Upper lobe of right lung (tissue), 1 donor: ENCODE measurements at regions not wholly inside any gene's neighbourhood (a gene's known extent, or its start where the extent isn't known, plus 50 kb on each side); places are given as distances from the start of the nearest gene placed in this dataset.
A peak's percentile ranks its signal among the peaks of the same experiment; 100 is the strongest.
"Not testable (repeated sequence)": the region's sequence is repeated elsewhere in the genome, so short reads cannot be mapped to it uniquely, and the experiment has no call there.

Experiments used
- ATAC-seq: fragments of 200-7000 bp; cut with Tn5 transposase; one replicate; pipeline ENCODE4 v1.9.1; 2020; ENCODE audit warnings: mild to moderate bottlenecking, moderate library complexity
- DNase-seq: peaks from one replicate; pipeline ENCODE4 v3.0.0-alpha.2; 2020
- H3K27ac ChIP-seq: fragments of 200-600 bp; one replicate; pipeline ENCODE4 v1.8.0; 2022
- H3K27me3 ChIP-seq: fragments of 200-600 bp; one replicate; pipeline ENCODE4 v1.8.0; 2022; ENCODE audit warnings: mild to moderate bottlenecking
- H3K36me3 ChIP-seq: fragments of 200-600 bp; one replicate; pipeline ENCODE4 v1.8.0; 2022
- H3K4me1 ChIP-seq: fragments of 200-600 bp; one replicate; pipeline ENCODE4 v1.8.0; 2022
- H3K4me3 ChIP-seq: fragments of 200-600 bp; one replicate; pipeline ENCODE4 v1.8.0; 2022; ENCODE audit warnings: mild to moderate bottlenecking
- H3K9me3 ChIP-seq: fragments of 200-600 bp; one replicate; pipeline ENCODE4 v1.8.0; 2022
- intact Hi-C: fragments of 100-400 bp; cut with DNase I; formaldehyde crosslinking; loops from one replicate; pipeline ENCODE4 v1.11.0; 2022
- donor health status: DM: no; HTN: yes; CAD: no; lungs with severe emphysema.

DNA sequence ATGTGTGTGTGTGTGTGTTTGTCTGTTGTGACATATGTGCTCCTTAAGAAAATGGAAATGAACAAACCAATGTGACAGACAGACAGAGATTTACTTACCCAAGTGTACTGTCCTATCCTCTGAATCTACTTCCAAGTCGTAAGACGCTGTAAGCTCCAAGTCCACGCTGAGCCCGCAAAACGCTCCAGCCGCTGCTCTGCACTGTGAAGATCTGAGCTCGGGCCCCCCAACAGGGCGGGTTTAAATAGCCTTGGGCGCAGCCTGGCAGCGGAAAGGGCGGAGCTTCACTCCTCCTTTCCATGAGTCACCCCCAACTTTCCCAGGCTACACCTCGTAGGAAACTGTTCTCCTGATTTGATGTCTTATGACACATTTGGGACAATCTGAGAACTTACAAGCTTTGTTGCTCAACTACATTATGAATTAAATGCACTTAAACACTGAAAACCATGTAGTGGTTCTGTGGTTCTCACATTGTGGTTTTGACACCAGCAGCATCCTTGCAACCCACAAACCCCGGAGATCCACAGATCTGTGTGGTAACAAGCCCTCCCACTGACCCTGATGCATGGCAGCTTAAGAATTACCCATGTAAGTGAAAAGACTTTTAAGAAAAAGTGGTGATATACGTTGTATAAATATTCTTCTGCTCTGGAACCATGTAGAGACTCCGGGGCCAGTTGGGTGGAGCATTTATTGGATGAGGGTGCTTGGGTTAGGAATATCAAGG, 735.6 kb upstream of the DEFB115 start:
- H3K4me3 ChIP-seq, H3K27ac ChIP-seq, H3K9me3 ChIP-seq, H3K36me3 ChIP-seq, intact Hi-C loops, H3K4me1 ChIP-seq, ATAC-seq, DNase-seq, H3K27me3 ChIP-seq: not testable (repeated sequence)

DNA sequence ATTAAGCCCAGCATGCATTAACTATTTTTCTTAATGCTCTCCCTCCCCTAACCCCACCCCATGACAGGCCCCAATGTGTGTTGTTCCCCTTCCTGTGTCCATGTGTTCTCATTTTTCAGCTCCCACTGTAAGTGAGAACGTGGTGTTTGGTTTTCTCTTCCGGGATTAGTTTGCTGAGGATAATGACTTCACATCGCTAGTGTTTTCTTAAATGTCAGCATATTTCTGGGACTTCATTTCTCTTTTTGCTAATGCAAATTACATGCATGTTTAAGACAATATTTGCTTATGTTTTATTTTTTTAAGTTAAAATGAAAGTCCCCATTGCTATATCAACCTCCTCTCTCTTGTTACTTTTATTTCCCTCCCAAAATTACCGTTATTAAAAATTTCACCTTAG, 733.3 kb upstream of the DEFB115 start:
- ATAC-seq, H3K4me3 ChIP-seq, H3K9me3 ChIP-seq, H3K27ac ChIP-seq, H3K4me1 ChIP-seq, intact Hi-C loops, H3K27me3 ChIP-seq, DNase-seq, H3K36me3 ChIP-seq: not testable (repeated sequence)

DNA sequence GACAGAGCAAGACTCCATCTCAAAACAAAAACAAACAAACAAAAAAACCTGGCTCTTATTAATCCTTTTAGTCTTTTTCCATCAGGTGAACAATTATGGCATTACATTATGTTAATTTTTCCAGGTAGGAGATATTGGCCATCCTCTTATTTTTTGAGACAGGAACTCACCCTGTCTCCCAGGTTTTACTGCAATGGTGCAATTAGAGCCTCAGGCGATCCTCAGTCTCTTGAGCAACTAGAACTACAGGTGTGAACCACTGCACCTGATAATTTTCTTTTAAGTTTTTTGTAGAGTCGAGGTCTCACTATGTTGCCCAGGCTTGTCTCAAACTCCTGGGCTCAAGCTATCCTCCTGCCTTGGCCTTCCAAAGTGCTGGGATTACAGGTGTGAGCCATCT, 732.7 kb upstream of the DEFB115 start:
- H3K27ac ChIP-seq, H3K9me3 ChIP-seq, H3K36me3 ChIP-seq, H3K4me1 ChIP-seq, H3K27me3 ChIP-seq, ATAC-seq, H3K4me3 ChIP-seq, DNase-seq, intact Hi-C loops: not testable (repeated sequence)

DNA sequence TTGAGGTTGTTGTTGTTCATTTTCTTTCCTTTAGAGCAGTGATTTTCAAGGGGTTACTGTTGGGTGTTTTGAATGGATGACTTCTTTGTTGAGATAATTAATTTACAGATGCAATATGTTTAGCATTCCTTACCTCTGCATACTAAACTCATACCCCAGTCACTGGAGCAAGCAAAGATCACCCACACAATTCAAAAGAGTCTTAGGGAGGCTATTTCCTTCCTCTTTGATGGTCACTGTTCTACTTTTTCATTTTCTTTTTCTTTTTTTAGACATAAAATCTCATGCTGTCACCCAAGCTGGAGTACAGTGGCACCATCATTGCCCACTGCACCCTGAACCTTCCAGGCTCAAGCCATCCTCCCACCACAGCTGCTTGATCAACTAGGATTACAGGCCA, 723.8 kb upstream of the DEFB115 start:
- H3K4me1 ChIP-seq, ATAC-seq, H3K27ac ChIP-seq, DNase-seq, H3K4me3 ChIP-seq, H3K36me3 ChIP-seq, H3K9me3 ChIP-seq, intact Hi-C loops, H3K27me3 ChIP-seq: not testable (repeated sequence)

DNA sequence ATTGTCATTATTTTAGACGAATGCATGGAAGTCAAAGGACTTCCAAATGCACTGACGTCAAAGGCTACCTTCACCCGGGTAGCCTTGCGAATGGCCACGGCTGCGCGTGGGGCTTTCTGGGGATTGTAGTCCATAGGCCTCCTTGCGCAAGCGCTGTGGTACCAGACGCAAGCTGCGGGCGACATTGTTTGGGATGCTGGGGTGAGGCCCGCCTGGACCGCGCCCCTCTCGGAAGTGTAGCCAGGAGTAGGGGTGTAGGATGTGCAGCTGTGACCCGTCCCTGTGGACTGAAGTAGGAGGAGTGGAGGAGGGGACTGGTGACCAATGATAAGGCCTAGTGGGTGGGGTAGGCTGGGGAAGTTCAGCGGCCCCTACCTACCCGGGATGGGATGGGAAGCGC, 720.0 kb upstream of the DEFB115 start:
- intact Hi-C loops, DNase-seq, H3K27me3 ChIP-seq, H3K4me3 ChIP-seq, H3K27ac ChIP-seq, H3K9me3 ChIP-seq, H3K4me1 ChIP-seq, H3K36me3 ChIP-seq: not testable (repeated sequence)
- ATAC-seq, result peak; percentile 45

DNA sequence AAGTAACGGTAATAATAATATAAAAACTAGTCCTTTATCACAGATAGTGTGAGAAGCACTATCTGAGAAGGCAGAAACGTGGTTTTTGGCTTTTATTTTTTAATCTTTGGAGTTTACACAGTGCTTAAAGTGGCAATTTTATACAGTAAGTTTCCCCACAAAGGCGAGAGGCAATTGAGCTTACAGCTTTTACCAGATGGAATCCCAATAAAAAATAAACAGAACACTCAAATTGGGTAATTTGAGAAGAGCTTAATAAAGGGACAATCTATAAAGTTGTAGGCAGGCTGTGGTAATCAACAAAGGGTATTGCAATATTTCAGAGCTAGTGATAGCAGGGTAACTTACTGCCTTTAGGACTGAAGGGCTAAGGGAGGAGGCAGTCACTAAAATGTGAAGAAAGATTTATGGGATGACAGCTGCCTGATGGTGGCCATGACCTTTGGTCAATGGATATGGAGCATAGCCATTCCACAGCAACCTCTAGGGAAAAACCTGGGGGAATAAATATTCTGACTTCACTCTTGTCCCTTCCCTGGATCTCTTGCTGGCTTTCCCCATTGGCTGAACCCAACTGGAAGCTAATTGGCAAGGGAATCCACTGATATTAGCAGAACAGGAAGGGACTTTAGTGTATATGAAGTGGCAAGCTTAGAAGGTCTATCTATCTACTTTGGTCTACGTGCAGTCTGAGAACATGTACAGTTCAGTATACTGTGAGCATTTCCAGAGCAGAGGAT, 717.0 kb upstream of the DEFB115 start:
- DNase-seq, intact Hi-C loops, H3K36me3 ChIP-seq, ATAC-seq, H3K27ac ChIP-seq, H3K4me1 ChIP-seq, H3K9me3 ChIP-seq, H3K27me3 ChIP-seq, H3K4me3 ChIP-seq: not testable (repeated sequence)

DNA sequence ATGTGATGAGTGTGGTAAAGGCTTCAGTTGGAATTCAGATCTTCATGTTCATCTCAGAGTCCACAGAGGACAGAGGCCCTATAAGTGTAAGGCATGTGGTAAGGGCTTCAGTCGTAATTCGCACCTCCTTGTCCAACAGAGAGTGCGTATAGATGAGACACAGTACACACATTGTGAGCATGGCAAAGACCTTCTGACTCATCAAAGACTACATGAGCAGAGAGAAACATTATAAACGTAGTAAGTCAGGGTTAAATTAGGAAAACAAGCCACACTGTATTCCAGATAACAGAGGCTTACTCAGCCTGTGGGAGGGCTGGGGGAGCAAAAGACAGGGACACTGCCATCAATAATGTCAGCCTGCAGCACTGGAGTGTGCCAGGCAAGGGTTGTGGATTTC, 706.2 kb upstream of the DEFB115 start:
- H3K27me3 ChIP-seq, ATAC-seq, H3K4me1 ChIP-seq, intact Hi-C loops, H3K27ac ChIP-seq, DNase-seq, H3K36me3 ChIP-seq, H3K4me3 ChIP-seq, H3K9me3 ChIP-seq: not testable (repeated sequence)

DNA sequence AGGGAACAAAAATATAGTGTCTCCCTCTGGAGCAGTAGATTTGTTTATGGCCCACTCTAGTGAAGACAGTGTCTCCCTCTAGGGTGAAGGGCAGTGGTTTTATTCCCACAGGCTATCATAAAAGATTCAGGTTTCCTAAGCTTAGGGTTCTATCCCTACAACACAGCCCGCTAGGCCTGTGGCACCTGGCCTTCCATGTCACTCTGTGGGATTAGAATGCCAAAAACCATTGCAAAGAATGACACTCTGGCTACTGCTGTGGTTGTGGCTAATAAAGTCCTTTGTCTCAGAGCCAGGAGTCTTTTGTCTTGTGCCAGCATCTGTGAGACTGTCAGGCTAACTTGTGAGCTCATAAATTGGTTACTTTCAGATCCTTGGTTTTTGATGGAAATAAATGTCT, 700.7 kb upstream of the DEFB115 start:
- DNase-seq, H3K4me3 ChIP-seq, intact Hi-C loops, ATAC-seq, H3K9me3 ChIP-seq, H3K27me3 ChIP-seq, H3K36me3 ChIP-seq, H3K27ac ChIP-seq, H3K4me1 ChIP-seq: not testable (repeated sequence)

DNA sequence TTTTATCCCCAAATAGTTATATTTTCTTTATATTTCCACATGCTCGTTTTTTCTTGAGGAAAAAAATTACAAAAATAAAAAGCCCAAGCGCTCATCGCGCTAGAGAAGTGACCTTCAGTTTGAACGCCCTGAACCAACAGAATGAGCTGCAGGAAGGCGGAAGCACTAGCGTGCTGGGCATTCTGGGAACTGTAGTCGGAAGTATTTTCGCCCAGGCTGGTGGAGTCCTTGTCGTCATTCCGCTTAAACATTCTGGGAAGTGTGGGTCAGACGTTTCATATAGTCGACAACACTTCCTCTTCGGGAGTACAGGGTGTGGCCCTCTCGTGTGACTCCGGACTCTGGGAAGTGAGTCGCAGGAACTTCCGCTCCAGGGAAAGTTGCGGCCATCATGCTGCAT, 692.4 kb upstream of the DEFB115 start:
- DNase-seq, H3K9me3 ChIP-seq, intact Hi-C loops, H3K4me1 ChIP-seq, H3K36me3 ChIP-seq, H3K27ac ChIP-seq, H3K4me3 ChIP-seq, H3K27me3 ChIP-seq, ATAC-seq: not testable (repeated sequence)

DNA sequence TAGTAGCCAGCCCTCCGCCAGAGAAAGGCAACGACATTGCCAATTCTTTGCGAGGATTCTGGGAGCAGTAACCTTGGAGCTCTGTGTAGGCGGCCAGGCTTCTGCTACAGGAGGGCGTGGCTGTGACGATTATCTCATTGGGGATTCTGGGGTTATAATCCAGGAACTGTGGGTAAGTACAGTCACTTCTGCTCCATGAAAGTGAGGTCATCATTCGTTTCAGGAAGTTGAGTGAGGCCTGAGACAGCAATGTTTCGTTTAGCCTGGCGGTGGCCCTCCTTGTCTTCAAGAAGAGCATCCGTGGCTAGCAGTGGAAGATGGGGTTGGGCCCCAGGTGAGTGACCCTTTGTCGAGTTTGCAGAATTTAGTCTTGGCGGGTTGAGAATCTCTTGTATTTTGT, 687.6 kb upstream of the DEFB115 start:
- H3K4me1 ChIP-seq, H3K9me3 ChIP-seq, H3K27ac ChIP-seq, DNase-seq, H3K36me3 ChIP-seq, intact Hi-C loops, H3K4me3 ChIP-seq, ATAC-seq, H3K27me3 ChIP-seq: not testable (repeated sequence)

DNA sequence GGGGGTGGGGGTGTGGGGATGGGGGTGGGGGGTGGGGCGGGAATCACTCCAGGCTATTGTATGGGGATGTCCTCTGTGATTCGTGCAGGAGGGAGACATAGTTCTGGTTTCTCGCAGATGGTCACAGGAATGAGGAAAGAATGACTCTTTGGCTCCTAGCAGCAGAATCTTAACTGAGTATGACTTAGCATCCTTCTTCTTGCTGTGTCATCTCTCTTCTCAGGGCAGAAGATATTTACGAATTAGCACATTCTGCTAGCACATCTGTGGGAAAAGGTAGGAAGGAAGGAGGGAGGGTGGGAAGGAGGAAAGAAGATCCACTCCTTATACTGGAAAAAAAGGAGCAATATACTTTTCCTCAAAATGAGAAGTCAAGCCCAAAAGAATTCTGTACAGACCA, 686.8 kb upstream of the DEFB115 start:
- H3K4me1 ChIP-seq, ATAC-seq, H3K27ac ChIP-seq, H3K36me3 ChIP-seq, intact Hi-C loops, H3K9me3 ChIP-seq, H3K4me3 ChIP-seq, H3K27me3 ChIP-seq, DNase-seq: not testable (repeated sequence)

DNA sequence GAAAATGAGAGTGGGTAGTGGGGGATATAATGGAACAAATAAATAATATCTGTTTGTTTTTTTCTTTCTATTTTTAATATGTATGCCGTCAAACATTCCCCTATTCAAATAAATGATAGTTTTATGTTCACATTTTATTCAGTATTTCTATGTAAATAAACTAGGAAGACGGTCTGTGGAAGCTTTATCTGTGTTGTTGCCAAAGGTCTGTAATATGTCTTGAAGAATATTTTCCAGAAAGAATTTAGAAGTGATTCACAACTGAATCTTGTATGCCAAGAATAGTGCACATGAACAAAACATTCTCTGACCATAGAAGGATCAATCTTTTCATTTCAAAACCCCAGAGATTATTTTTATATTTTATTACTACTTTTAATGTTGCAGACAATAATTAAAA, 683.1 kb upstream of the DEFB115 start:
- H3K4me1 ChIP-seq, H3K36me3 ChIP-seq, H3K27ac ChIP-seq, H3K9me3 ChIP-seq, H3K27me3 ChIP-seq, H3K4me3 ChIP-seq, ATAC-seq, DNase-seq, intact Hi-C loops: not testable (repeated sequence)

DNA sequence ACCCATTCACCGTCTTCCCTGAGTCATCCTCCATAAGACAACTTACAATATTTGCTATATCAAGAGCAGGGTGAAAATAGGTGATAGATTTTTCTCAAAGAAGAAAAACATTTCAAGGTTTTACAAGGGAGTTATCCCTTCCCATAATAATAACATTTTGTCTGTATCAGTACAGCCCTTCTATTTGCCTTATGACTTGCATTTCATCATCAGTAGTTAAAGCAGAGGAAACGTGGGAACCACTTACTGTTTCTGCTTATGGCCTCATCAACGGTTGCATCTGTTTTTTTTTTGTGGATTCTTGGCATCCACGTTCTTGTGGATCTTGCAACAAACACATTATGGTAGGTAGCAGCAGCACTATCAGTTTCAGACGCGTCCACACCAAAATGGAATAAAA, 678.4 kb upstream of the DEFB115 start:
- intact Hi-C loops, H3K27ac ChIP-seq, H3K36me3 ChIP-seq, H3K4me1 ChIP-seq, H3K27me3 ChIP-seq, H3K9me3 ChIP-seq, ATAC-seq, DNase-seq: not testable (repeated sequence)
- H3K4me3 ChIP-seq, result peak overlapping the region; percentile 55

DNA sequence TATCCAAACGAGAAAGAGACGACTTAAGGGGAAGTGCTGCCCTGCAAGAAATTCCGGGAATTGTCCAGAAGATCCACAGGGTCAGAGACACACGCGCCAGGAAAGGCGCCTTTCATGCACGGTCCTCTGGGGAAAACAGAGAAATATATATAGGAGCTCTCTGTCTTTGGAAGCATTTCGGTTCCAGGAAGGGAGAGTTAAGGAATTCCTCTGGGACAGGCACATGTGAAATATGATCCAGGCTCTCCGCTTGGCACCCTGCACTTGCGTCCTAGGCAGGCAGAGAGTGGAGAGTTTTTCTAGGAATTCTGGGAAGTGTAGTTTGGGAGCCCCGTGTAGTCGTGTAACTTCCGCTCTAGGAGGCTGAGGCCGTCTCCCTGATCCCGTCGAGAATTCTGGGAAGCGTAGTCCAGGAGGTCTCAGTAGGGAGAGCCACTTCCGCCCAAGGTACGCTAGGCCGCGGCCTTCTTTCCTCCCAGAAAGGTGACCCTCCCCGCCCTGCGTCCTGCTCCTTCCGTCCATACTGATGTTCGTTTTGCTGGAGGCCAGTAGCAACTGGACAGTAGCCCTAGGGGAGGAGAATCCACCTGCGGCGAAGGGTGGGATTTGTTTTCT, 677.5 kb upstream of the DEFB115 start:
- peak; percentile 100 for ATAC-seq
- intact Hi-C loops, H3K27me3 ChIP-seq, H3K9me3 ChIP-seq, H3K36me3 ChIP-seq, H3K4me1 ChIP-seq, DNase-seq, H3K27ac ChIP-seq: not testable (repeated sequence)
- peak overlapping the region; percentile 55 for H3K4me3 ChIP-seq
